Cardiac septum (tissue), 1 donor: ENCODE measurements at regions not wholly inside any gene's neighbourhood (a gene's known extent, or its start where the extent isn't known, plus 50 kb on each side); places are given as distances from the start of the nearest gene placed in this dataset.
"Not testable (repeated sequence)": the region's sequence is repeated elsewhere in the genome, so short reads cannot be mapped to it uniquely, and the experiment has no call there.

Experiments used
- DNase-seq: peaks from one replicate; pipeline ENCODE4 v3.0.0-alpha.2; 2020; ENCODE audit warnings: low spot score
- intact Hi-C: fragments of 100-400 bp; cut with DNase I; formaldehyde crosslinking; loops from one replicate; pipeline ENCODE4 v1.14.0; 2022
- donor health status: DM: no; HTN: no; CAD: no.

- intact Hi-C loops, result loop anchor here (5.0 kb wide), 1 partner anchor 240 kb away; no protein-coding TSS in a partner anchor
These were observed 135.2 kb downstream of the ELOVL4 start for GRCh38 chr6:79812195-79812594.

GRCh38 chr6:79810871-79811270, 136.5 kb downstream of the ELOVL4 start:
- intact Hi-C loops, result loop anchor here (5.0 kb wide), 1 partner anchor 239 kb away; no protein-coding TSS in a partner anchor
- DNase-seq, result no peak

More at GRCh38 chr6:79812195-79812594, 135.2 kb downstream of the ELOVL4 start:
- no peak for DNase-seq

GRCh38 chr6:79810185-79810705, 137.1 kb downstream of the ELOVL4 start:
- no peak for DNase-seq
- intact Hi-C loops, result loop anchor here (5.0 kb wide), 1 partner anchor 238 kb away; no protein-coding TSS in a partner anchor

GRCh38 chr6:79808921-79809320, 138.4 kb downstream of the ELOVL4 start:
- intact Hi-C loops, result no loop called here
- no peak for DNase-seq

GRCh38 chr6:79806661-79807060, 140.7 kb downstream of the ELOVL4 start:
- DNase-seq, intact Hi-C loops: not testable (repeated sequence)

GRCh38 chr6:79804732-79805131, 142.6 kb downstream of the ELOVL4 start:
- DNase-seq, result no peak
- intact Hi-C loops, result no loop called here

GRCh38 chr6:79803917-79804316, 143.4 kb downstream of the ELOVL4 start:
- intact Hi-C loops, result no loop called here

GRCh38 chr6:79802657-79803300, 144.6 kb downstream of the ELOVL4 start:
- intact Hi-C loops, result no loop called here
- DNase-seq, result no peak

More at GRCh38 chr6:79803917-79804316, 143.4 kb downstream of the ELOVL4 start:
- DNase-seq, result no peak

- intact Hi-C loops, result no loop called here
- DNase-seq, result no peak
These were observed 146.0 kb downstream of the ELOVL4 start for GRCh38 chr6:79801362-79801761.

GRCh38 chr6:79798841-79799240, 148.5 kb downstream of the ELOVL4 start:
- DNase-seq, result no peak
- intact Hi-C loops, result no loop called here

GRCh38 chr6:79797912-79798311, 149.4 kb downstream of the ELOVL4 start:
- intact Hi-C loops, result no loop called here

GRCh38 chr6:79797163-79797764, 150.1 kb downstream of the ELOVL4 start:
- intact Hi-C loops, result no loop called here
- no peak for DNase-seq

More at GRCh38 chr6:79797912-79798311, 149.4 kb downstream of the ELOVL4 start:
- no peak for DNase-seq

GRCh38 chr6:79796197-79796596, 151.2 kb downstream of the ELOVL4 start:
- intact Hi-C loops, result no loop called here
- DNase-seq, result no peak

- intact Hi-C loops, result no loop called here
These were observed 157.5 kb downstream of the ELOVL4 start for GRCh38 chr6:79789896-79790295.

GRCh38 chr6:79788756-79789155, 157.6 kb downstream of the SH3BGRL2 start:
- DNase-seq, result no peak
- intact Hi-C loops, result no loop called here

More at GRCh38 chr6:79789896-79790295, 157.5 kb downstream of the ELOVL4 start:
- no peak for DNase-seq

- intact Hi-C loops, result no loop called here
- no peak for DNase-seq
These were observed 156.5 kb downstream of the SH3BGRL2 start for GRCh38 chr6:79787626-79788025.

GRCh38 chr6:79784395-79784753, 153.2 kb downstream of the SH3BGRL2 start:
- DNase-seq, result no peak

GRCh38 chr6:79783670-79784394, 152.7 kb downstream of the SH3BGRL2 start:
- DNase-seq, result no peak
- intact Hi-C loops, result no loop called here

More at GRCh38 chr6:79784395-79784753, 153.2 kb downstream of the SH3BGRL2 start:
- intact Hi-C loops, result no loop called here

GRCh38 chr6:79782792-79783580, 151.9 kb downstream of the SH3BGRL2 start:
- intact Hi-C loops, result no loop called here
- no peak for DNase-seq
